ENCODE measurements at regions not wholly inside any gene's neighbourhood (a gene's known extent, or its start where the extent isn't known, plus 50 kb on each side); places are given as distances from the start of the nearest gene placed in this dataset.
"Not testable (repeated sequence)": the region's sequence is repeated elsewhere in the genome, so short reads cannot be mapped to it uniquely, and the experiment has no call there.

DNA sequence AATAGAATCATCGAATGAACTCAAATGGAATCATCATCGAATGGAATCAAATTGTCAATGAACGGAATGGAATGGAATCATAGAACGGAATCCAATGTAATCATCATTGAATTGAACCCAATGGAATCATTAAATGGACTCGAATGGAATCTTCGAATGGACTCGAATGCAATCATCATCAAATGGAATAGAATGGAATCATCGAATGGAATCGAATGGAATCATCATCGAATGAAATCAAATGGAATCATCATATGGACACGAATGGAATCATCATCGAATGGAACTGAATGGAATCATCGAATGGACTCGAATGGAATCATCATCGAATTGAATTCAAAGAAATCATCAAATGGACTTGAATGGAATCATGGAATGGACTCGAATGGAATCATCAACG lies 226.2 kb downstream of the SHCBP1 start:
- TF ChIP-seq, protein P1, sequence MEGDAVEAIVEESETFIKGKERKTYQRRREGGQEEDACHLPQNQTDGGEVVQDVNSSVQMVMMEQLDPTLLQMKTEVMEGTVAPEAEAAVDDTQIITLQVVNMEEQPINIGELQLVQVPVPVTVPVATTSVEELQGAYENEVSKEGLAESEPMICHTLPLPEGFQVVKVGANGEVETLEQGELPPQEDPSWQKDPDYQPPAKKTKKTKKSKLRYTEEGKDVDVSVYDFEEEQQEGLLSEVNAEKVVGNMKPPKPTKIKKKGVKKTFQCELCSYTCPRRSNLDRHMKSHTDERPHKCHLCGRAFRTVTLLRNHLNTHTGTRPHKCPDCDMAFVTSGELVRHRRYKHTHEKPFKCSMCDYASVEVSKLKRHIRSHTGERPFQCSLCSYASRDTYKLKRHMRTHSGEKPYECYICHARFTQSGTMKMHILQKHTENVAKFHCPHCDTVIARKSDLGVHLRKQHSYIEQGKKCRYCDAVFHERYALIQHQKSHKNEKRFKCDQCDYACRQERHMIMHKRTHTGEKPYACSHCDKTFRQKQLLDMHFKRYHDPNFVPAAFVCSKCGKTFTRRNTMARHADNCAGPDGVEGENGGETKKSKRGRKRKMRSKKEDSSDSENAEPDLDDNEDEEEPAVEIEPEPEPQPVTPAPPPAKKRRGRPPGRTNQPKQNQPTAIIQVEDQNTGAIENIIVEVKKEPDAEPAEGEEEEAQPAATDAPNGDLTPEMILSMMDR (tag by site-specific recombination; IDR thresholded peaks at IDR 0.05): not testable (repeated sequence)
- not testable (repeated sequence) for TF ChIP-seq SP2 (tag by site-specific recombination; IDR thresholded peaks at IDR 0.05); ZSCAN16 (tag by site-specific recombination; IDR thresholded peaks at IDR 0.05); ZNF239 (tag by site-specific recombination; IDR thresholded peaks at IDR 0.05); BCL11B (tag by site-specific recombination; IDR thresholded peaks at IDR 0.05; ENCODE audit: low read depth); SP7 (tag by site-specific recombination; IDR thresholded peaks at IDR 0.05); YY1 (tag by site-specific recombination; IDR thresholded peaks at IDR 0.05); ZBTB7A (tag by site-specific recombination; IDR thresholded peaks at IDR 0.05; ENCODE audit: low read depth); ZBTB1 (tag by site-specific recombination; IDR thresholded peaks at IDR 0.05); ZNF266 (tag by site-specific recombination; IDR thresholded peaks at IDR 0.05; ENCODE audit: low read depth)
- TF ChIP-seq, protein P2, sequence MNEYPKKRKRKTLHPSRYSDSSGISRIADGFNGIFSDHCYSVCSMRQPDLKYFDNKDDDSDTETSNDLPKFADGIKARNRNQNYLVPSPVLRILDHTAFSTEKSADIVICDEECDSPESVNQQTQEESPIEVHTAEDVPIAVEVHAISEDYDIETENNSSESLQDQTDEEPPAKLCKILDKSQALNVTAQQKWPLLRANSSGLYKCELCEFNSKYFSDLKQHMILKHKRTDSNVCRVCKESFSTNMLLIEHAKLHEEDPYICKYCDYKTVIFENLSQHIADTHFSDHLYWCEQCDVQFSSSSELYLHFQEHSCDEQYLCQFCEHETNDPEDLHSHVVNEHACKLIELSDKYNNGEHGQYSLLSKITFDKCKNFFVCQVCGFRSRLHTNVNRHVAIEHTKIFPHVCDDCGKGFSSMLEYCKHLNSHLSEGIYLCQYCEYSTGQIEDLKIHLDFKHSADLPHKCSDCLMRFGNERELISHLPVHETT (tag by site-specific recombination; IDR thresholded peaks at IDR 0.05): not testable (repeated sequence)

Measured in HEK293 (cell line).